ENCODE measurements at regions not wholly inside any gene's neighbourhood (a gene's known extent, or its start where the extent isn't known, plus 50 kb on each side); places are given as distances from the start of the nearest gene placed in this dataset.

DNA sequence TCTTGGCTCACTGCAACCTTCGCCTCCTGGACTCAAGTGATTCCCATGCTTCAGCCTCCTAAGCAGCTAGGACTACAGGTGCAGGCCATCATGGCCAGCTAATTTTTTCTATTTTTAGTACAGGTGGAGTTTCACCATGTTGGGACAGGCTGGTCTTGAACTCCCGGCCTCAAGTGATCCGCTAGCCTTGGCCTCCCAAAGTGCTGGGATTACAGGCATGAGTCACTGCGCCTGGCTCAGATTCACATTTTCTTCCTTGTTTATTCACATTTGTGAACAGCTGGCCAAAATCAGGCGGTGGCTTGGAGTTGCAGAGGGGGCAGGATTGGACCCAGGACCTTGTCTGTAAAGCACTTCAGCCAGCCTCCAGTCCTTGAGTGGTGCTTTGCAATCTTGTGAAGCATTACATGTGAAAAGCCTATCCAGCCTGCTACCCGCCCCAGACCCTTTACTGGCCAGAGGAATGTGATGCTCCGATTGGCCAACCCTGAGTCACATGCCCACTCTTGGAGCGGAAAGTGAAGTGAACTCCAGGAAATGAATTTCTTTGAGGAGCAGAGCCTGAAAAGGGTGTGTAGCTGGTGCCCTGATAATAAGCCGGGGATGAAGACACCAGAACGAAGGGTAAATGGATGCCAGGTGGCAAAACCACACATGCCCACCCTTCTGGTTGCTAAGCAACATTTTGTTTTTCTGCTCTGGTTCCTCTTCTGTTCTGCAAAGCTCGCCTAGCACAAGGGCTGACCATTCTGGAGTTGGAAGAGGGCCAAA is 62.6 kb upstream of the PTPRJ start:
- DNase-seq = peak; percentile 77 to 84
- Histone ChIP-seq H3K4me1 (peaks cover 0 to 7% of the 10 kb centered on the region in 2 donors), H3K4me3 (no peak overlapping the region), H3K27me3 (no peaks in the 10 kb centered on the region), H3K27ac (peak overlapping the region; percentile 66 to 71), H3K9me3 (no peaks in the 10 kb centered on the region), H3K36me3 (no peaks in the 10 kb centered on the region)
- TF ChIP-seq POLR2A (IDR thresholded peaks at IDR 0.05) = no peak
- TF ChIP-seq CTCF (IDR thresholded peaks at IDR 0.05) = no peak
- intact Hi-C loops (cut with DNase I; ENCODE audit: low total_unique reads) = no loop called here

GRCh38 chr11:47916361-47916841 is 64.0 kb upstream of the PTPRJ start:
- no peak for TF ChIP-seq CTCF (IDR thresholded peaks at IDR 0.05)
- TF ChIP-seq POLR2A (IDR thresholded peaks at IDR 0.05) = no peak
- Histone ChIP-seq H3K4me1 (peaks cover 0 to 7% of the 10 kb centered on the region in 2 donors), H3K27me3 (no peaks in the 10 kb centered on the region), H3K4me3 (no peak overlapping the region), H3K36me3 (no peaks in the 10 kb centered on the region), H3K9me3 (no peaks in the 10 kb centered on the region), H3K27ac (peak overlapping the region; percentile 66 to 71)
- peak; percentile 74 to 80 for DNase-seq
- intact Hi-C loops (cut with DNase I; ENCODE audit: low total_unique reads) = no loop called here

GRCh38 chr11:47915783-47916182 is 64.6 kb upstream of the PTPRJ start:
- TF ChIP-seq POLR2A (IDR thresholded peaks at IDR 0.05) (no peak), CTCF (IDR thresholded peaks at IDR 0.05) (no peak)
- no peak overlapping the region for H3K4me3 ChIP-seq
- DNase-seq = no peak
- no peaks in the 10 kb centered on the region for H3K36me3 ChIP-seq
- H3K27me3 ChIP-seq = no peaks in the 10 kb centered on the region
- peak overlapping the region; percentile 66 to 71 for H3K27ac ChIP-seq
- H3K9me3 ChIP-seq = no peaks in the 10 kb centered on the region
- peaks cover 0 to 7% of the 10 kb centered on the region in 2 donors for H3K4me1 ChIP-seq
- intact Hi-C loops (cut with DNase I; ENCODE audit: low total_unique reads) = no loop called here

- Histone ChIP-seq H3K27me3 (no peaks in the 10 kb centered on the region), H3K9me3 (no peaks in the 10 kb centered on the region), H3K36me3 (no peaks in the 10 kb centered on the region), H3K4me3 (no peak overlapping the region), H3K27ac (peak overlapping the region; percentile 66 to 71), H3K4me1 (peaks cover 0 to 7% of the 10 kb centered on the region in 2 donors)
- no peak for TF ChIP-seq CTCF (IDR thresholded peaks at IDR 0.05)
- TF ChIP-seq POLR2A (IDR thresholded peaks at IDR 0.05) = no peak
- intact Hi-C loops (cut with DNase I; ENCODE audit: low total_unique reads) = no loop called here
- peak in 1 of 2 donors; percentile 52 for DNase-seq
Observed at GRCh38 chr11:47915374-47915773, 65.0 kb upstream of the PTPRJ start.

- DNase-seq = no peak
Observed at GRCh38 chr11:47914743-47915142, 65.6 kb upstream of the PTPRJ start.

More at GRCh38 chr11:47914743-47915142, 65.6 kb upstream of the PTPRJ start:
- TF ChIP-seq POLR2A (IDR thresholded peaks at IDR 0.05) = no peak
- TF ChIP-seq CTCF (IDR thresholded peaks at IDR 0.05) = no peak
- Histone ChIP-seq H3K4me3 (no peak overlapping the region), H3K27me3 (no peaks in the 10 kb centered on the region), H3K9me3 (no peaks in the 10 kb centered on the region), H3K27ac (peak overlapping the region; percentile 66 to 71), H3K36me3 (no peaks in the 10 kb centered on the region), H3K4me1 (peaks cover 0 to 7% of the 10 kb centered on the region in 2 donors)
- intact Hi-C loops (cut with DNase I; ENCODE audit: low total_unique reads) = no loop called here
